IPS DF 4.7 (cell line): ENCODE measurements at regions not wholly inside any gene's neighbourhood (a gene's known extent, or its start where the extent isn't known, plus 50 kb on each side); places are given as distances from the start of the nearest gene placed in this dataset.
"Not testable (repeated sequence)": the region's sequence is repeated elsewhere in the genome, so short reads cannot be mapped to it uniquely, and the experiment has no call there.

Experiments
- DNase-seq: peaks from one replicate; pipeline ENCODE4 v3.0.0-alpha.2; 2013; ENCODE audit warnings: low spot score; ENCODE audit errors: extremely low read depth

- DNase-seq, result not testable (repeated sequence)
Observed at GRCh38 chr13:104605435-104605834, 1539.2 kb upstream of the SLC10A2 start.

- DNase-seq, result no peak
Observed at GRCh38 chr13:104597546-104598180, 1531.4 kb upstream of the SLC10A2 start.

GRCh38 chr13:104595511-104595910, 1529.3 kb upstream of the SLC10A2 start:
- no peak for DNase-seq

- DNase-seq, result no peak
Observed at GRCh38 chr13:104594806-104595205, 1528.6 kb upstream of the SLC10A2 start.

GRCh38 chr13:104593693-104594092, 1527.5 kb upstream of the SLC10A2 start:
- no peak for DNase-seq

- no peak for DNase-seq
Observed at GRCh38 chr13:104593251-104593576, 1527.0 kb upstream of the SLC10A2 start.

- no peak for DNase-seq
Observed at GRCh38 chr13:104592545-104593250, 1526.5 kb upstream of the SLC10A2 start.

- no peak for DNase-seq
Observed at GRCh38 chr13:104592127-104592526, 1525.9 kb upstream of the SLC10A2 start.

- no peak for DNase-seq
Observed at GRCh38 chr13:104586051-104586746, 1520.0 kb upstream of the SLC10A2 start.

- no peak for DNase-seq
Observed at GRCh38 chr13:104584481-104584880, 1518.3 kb upstream of the SLC10A2 start.

GRCh38 chr13:104580931-104581330, 1514.7 kb upstream of the SLC10A2 start:
- DNase-seq, result no peak

- DNase-seq, result no peak
Observed at GRCh38 chr13:104577071-104577815, 1511.0 kb upstream of the SLC10A2 start.

- DNase-seq, result no peak
Observed at GRCh38 chr13:104571893-104572229, 1505.6 kb upstream of the SLC10A2 start.

GRCh38 chr13:104571161-104571892, 1505.1 kb upstream of the SLC10A2 start:
- peak; percentile 62 for DNase-seq

- no peak for DNase-seq
Observed at GRCh38 chr13:104567114-104567513, 1500.9 kb upstream of the SLC10A2 start.

- DNase-seq, result no peak
Observed at GRCh38 chr13:104565888-104566287, 1499.7 kb upstream of the SLC10A2 start.

- DNase-seq, result no peak
Observed at GRCh38 chr13:104553896-104554295, 1487.7 kb upstream of the SLC10A2 start.

- DNase-seq, result no peak
Observed at GRCh38 chr13:104553186-104553585, 1487.0 kb upstream of the SLC10A2 start.

- peak; percentile 33 for DNase-seq
Observed at GRCh38 chr13:104534847-104535246, 1468.6 kb upstream of the SLC10A2 start.

- DNase-seq, result no peak
Observed at GRCh38 chr13:104532132-104532531, 1465.9 kb upstream of the SLC10A2 start.

GRCh38 chr13:104530741-104531140, 1464.5 kb upstream of the SLC10A2 start:
- DNase-seq, result no peak
